ENCODE measurements at regions not wholly inside any gene's neighbourhood (a gene's known extent, or its start where the extent isn't known, plus 50 kb on each side); places are given as distances from the start of the nearest gene placed in this dataset.

DNA sequence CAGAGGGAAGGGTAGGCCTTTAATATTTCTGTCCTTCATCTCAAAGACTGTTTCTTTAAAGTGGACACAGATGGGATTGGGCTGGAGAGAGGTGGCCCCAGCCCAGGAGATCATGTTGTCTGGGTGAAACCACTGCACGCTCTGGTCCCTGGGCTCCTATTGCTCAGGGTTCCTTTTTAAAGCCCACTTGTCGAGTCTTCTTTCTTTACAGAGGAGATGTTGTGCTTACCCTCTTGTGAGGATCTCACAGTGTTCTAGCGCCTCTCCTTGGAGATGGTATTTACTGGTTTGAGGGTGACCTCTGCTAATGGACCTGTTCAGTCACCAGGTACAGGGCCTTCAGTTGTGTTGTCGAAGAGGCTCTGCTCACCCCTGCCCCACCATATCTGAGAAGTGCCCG, 128.4 kb downstream of the TM9SF2 start:
- no peaks in the 10 kb centered on the region for H3K4me1 ChIP-seq (ENCODE audit: insufficient read depth, low read length)

DNA sequence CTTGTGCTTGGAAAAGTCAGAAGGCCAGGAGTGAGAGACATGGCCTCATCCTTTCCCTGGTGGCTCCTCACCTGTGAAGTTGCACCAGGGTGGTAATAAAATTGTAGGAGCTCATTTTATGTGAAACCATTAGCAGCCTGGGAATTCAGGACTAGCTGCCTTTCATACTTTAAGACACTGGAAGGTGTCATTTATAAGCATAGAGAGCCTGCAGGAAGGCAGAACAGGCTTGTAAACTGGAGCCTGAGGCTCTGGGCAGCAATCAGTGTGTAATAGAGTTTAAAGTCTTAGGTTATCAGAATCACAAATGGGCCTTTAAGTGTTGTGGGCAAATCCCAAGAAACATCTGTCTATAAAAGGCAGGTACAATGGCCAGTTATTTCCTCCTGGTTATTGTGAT, 127.2 kb downstream of the TM9SF2 start:
- ATAC-seq (ENCODE audit: insufficient read depth, low read depth) (no peak), DNase-seq (no peak)
- H3K9ac ChIP-seq (ENCODE audit: low read depth, low read length) = no peak overlapping the region
- H2AFZ ChIP-seq (ENCODE audit: low read depth, low read length) = no peak overlapping the region
- TF ChIP-seq, protein P1, sequence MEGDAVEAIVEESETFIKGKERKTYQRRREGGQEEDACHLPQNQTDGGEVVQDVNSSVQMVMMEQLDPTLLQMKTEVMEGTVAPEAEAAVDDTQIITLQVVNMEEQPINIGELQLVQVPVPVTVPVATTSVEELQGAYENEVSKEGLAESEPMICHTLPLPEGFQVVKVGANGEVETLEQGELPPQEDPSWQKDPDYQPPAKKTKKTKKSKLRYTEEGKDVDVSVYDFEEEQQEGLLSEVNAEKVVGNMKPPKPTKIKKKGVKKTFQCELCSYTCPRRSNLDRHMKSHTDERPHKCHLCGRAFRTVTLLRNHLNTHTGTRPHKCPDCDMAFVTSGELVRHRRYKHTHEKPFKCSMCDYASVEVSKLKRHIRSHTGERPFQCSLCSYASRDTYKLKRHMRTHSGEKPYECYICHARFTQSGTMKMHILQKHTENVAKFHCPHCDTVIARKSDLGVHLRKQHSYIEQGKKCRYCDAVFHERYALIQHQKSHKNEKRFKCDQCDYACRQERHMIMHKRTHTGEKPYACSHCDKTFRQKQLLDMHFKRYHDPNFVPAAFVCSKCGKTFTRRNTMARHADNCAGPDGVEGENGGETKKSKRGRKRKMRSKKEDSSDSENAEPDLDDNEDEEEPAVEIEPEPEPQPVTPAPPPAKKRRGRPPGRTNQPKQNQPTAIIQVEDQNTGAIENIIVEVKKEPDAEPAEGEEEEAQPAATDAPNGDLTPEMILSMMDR (IDR thresholded peaks at IDR 0.05; ENCODE audit: borderline replicate concordance, extremely low read depth, low read length, poor library complexity, severe bottlenecking) = no peak
- TF ChIP-seq EZH2 (IDR thresholded peaks at IDR 0.05; ENCODE audit: borderline replicate concordance, low read depth, low read length, severe bottlenecking) = no peak
- H3K27me3 ChIP-seq (ENCODE audit: insufficient read depth, low read length, poor library complexity) = no peaks in the 10 kb centered on the region
- H3K79me2 ChIP-seq (ENCODE audit: insufficient read depth, low read length) = no peaks in the 10 kb centered on the region
- H3K4me3 ChIP-seq (ENCODE audit: low read depth in 1 of 2, low read length in 2 of 2) = no peak overlapping the region
- no peaks in the 10 kb centered on the region for H3K4me1 ChIP-seq (ENCODE audit: insufficient read depth, low read length)
- H3K36me3 ChIP-seq (ENCODE audit: insufficient read depth, low read length) = no peaks in the 10 kb centered on the region
- no peaks in the 10 kb centered on the region; the same call in 1 of the 2 replicates for H4K20me1 ChIP-seq (ENCODE audit: insufficient read depth, low read length)
- no peaks in the 10 kb centered on the region for H3K9me3 ChIP-seq (ENCODE audit: insufficient read depth, low read length, severe bottlenecking)
- no peak overlapping the region for H3K4me2 ChIP-seq (ENCODE audit: insufficient read depth, low read length)
- no peak overlapping the region for H3K27ac ChIP-seq (ENCODE audit: low read length)

More for the DNA sequence above, 128.4 kb downstream of the TM9SF2 start:
- Histone ChIP-seq H3K27ac (ENCODE audit: low read length) (no peak overlapping the region), H3K27me3 (ENCODE audit: insufficient read depth, low read length, poor library complexity) (no peaks in the 10 kb centered on the region), H3K4me2 (ENCODE audit: insufficient read depth, low read length) (no peak overlapping the region), H3K36me3 (ENCODE audit: insufficient read depth, low read length) (no peaks in the 10 kb centered on the region), H2AFZ (ENCODE audit: low read depth, low read length) (no peak overlapping the region), H3K9ac (ENCODE audit: low read depth, low read length) (no peak overlapping the region), H3K9me3 (ENCODE audit: insufficient read depth, low read length, severe bottlenecking) (no peaks in the 10 kb centered on the region), H3K4me3 (ENCODE audit: low read depth in 1 of 2, low read length in 2 of 2) (no peak overlapping the region), H4K20me1 (ENCODE audit: insufficient read depth, low read length) (no peaks in the 10 kb centered on the region; the same call in 1 of the 2 replicates), H3K79me2 (ENCODE audit: insufficient read depth, low read length) (no peaks in the 10 kb centered on the region)
- DNase-seq (no peak), ATAC-seq (ENCODE audit: insufficient read depth, low read depth) (no peak)
- TF ChIP-seq EZH2 (IDR thresholded peaks at IDR 0.05; ENCODE audit: borderline replicate concordance, low read depth, low read length, severe bottlenecking) = no peak
- TF ChIP-seq, protein P1 (IDR thresholded peaks at IDR 0.05; ENCODE audit: borderline replicate concordance, extremely low read depth, low read length, poor library complexity, severe bottlenecking) = no peak

DNA sequence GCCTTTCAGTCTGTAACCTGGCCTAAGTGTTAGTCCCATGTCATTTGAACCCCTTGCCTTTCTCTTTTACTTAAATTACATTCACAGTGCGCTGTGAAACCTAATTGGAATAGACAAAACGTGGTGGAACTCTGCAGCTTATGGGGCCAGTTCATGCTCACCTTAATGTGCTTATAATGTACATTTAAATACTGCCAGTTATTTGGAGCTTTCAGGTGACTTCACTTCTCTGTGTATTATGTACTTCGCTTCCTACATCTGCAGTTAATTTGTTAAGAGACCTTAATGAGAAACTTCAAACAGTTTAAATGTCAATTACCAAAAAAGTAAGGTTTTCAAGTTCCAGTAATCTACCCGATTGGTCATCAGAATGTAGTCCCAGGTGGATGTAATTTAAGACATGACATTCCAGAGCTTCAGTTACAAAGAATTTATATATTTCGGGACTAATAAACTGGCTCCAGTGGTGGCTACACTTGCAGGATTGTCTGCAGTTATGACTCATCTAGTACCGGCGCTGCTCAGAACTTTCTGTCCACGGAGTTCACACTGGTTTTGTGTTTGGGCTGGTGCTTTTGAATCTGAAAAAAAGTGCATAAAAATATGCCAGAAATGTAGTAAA, 125.3 kb downstream of the TM9SF2 start:
- ATAC-seq (ENCODE audit: insufficient read depth, low read depth) (no peak), DNase-seq (no peak)
- H3K9ac ChIP-seq (ENCODE audit: low read depth, low read length) = no peak overlapping the region
- H3K79me2 ChIP-seq (ENCODE audit: insufficient read depth, low read length) = no peaks in the 10 kb centered on the region
- H3K4me3 ChIP-seq (ENCODE audit: low read depth in 1 of 2, low read length in 2 of 2) = no peak overlapping the region
- no peak for TF ChIP-seq EZH2 (IDR thresholded peaks at IDR 0.05; ENCODE audit: borderline replicate concordance, low read depth, low read length, severe bottlenecking)
- TF ChIP-seq, protein P1 (IDR thresholded peaks at IDR 0.05; ENCODE audit: borderline replicate concordance, extremely low read depth, low read length, poor library complexity, severe bottlenecking) = no peak
- H2AFZ ChIP-seq (ENCODE audit: low read depth, low read length) = no peak overlapping the region
- H3K36me3 ChIP-seq (ENCODE audit: insufficient read depth, low read length) = no peaks in the 10 kb centered on the region
- H3K9me3 ChIP-seq (ENCODE audit: insufficient read depth, low read length, severe bottlenecking) = no peaks in the 10 kb centered on the region
- H3K4me1 ChIP-seq (ENCODE audit: insufficient read depth, low read length) = no peaks in the 10 kb centered on the region
- H3K4me2 ChIP-seq (ENCODE audit: insufficient read depth, low read length) = no peak overlapping the region
- H3K27ac ChIP-seq (ENCODE audit: low read length) = no peak overlapping the region
- no peaks in the 10 kb centered on the region for H3K27me3 ChIP-seq (ENCODE audit: insufficient read depth, low read length, poor library complexity)
- H4K20me1 ChIP-seq (ENCODE audit: insufficient read depth, low read length) = peaks cover 4% of the 10 kb centered on the region; the same call in 1 of the 2 replicates
